ENCODE measurements at regions not wholly inside any gene's neighbourhood (a gene's known extent, or its start where the extent isn't known, plus 50 kb on each side); places are given as distances from the start of the nearest gene placed in this dataset.

DNA sequence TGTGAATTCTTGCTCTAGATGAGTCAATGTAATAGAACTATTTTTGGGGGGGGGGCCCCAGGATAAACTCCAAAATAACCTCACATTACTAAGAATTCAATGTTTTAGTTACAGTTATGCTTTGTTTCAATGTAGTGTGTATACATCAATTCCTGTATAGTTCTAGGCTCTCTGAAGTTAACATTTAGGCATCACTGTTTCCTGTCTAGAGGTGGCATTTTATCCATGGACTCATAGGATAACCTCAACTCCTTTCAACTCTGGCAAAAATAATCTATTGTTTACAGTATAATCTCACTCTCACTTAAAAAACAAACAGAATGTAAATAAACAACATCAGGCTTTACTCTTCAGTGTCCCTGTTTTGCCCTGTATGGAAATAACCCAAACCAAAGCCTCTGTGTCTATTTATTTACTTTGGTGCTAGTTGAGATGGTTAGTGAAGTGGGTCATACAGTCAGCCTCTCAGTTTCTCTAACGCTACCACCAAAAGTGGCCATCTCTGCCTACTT, 79.3 kb upstream of the MMADHC start:
- DNase-seq: no peak

DNA sequence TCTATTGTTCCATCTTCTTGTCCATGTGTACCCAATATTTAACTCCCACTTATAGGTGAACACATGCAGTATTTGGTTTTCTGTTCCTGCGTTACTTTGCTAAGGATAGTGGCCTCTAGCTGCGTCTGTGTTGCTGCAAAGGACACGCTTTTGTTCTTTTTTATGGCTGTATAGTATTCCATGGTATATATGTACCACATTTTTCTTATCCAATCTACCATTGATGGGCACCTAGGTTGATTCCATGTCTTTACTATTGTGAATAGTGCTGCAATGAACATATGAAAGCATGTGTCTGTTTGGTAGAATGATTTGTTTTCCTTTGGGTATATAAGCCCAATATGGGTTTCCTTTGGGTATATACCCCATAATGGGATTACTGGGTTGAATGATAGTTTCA, 77.3 kb upstream of the MMADHC start:
- no peak for DNase-seq

DNA sequence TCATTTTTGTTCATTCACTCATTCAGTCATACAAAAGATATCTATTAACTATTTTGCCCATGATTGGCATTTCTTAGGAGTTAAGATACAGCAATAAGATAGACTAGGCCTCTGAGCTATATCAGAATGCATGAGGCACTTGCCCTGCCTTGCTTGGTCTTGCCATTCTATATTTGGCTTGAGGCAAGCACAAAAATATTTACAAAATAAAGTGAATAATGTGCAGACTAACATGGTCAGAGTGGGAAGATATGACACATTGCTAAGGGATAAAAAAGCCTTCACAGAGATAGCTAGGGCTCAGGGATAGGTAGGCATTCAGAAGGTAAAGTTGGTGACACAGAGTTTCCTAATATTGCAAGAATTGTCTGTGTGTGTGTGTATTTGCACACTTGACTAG, 75.0 kb upstream of the MMADHC start:
- no peak for DNase-seq

DNA sequence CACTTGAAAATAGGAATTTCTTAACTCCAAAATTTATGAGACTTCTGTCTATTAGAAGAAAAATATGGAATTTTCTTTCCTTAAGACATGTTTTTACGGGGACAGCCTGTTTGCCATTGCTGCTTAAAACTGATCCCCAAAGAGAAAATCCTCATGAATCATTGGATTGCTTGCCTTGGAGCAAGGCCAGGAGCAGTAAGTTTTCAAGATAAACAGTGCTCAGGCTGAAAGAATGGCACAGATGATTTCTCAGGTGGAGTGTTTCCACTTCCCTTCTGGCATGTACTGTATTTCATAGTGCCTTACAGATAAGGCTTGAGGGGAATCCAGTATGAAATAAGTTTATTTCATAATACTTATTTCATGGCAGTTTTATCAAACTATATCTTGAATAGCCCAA, 74.3 kb upstream of the MMADHC start:
- no peak for DNase-seq

DNA sequence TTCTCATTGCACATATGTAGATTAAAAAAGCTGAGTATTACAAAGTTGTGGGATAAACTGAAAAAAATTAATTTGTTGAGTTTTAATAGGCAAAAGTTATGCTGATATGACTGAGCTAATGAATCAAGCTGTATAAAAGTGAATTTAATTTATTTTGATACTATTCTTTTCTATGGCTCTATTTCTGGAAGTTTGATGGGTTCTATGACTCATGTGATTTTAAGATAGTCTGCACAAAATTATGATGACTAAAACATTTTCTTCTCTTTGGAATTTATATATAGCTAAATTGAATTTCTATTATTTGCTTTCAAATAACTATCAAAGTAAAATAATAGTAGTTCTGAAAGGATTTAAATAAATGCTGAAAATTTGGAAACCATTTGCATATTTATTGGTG, 71.0 kb upstream of the MMADHC start:
- DNase-seq: no peak

DNA sequence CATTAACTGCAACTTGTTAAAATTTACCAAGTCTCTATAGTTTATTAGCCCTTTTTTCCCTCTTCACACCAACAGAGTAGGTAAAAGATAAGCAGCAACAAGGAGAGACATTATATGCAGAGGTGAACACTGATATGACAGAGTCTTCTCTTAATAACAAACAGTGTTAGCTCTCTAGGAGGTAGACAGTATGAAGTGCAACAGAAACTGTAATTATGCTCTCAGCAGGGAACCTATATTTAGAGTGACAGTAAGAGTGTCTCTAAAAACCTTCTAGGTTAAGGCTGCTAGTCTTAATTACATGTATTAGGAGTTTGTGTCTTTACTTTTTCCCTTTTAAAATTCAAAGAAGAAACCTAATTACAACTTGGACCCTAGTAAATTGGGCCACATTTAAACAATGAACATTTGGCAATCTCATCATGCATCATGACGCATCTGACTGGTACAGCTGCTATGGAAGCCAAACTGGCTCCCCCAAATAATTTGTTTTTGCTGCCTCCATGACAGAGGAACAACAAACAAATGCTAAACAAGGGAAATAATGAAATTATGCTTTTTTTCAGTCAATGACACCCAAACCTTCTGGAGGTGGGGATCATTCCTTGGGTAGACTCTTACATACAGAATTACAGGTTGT, 69.9 kb upstream of the MMADHC start:
- no peak for DNase-seq

DNA sequence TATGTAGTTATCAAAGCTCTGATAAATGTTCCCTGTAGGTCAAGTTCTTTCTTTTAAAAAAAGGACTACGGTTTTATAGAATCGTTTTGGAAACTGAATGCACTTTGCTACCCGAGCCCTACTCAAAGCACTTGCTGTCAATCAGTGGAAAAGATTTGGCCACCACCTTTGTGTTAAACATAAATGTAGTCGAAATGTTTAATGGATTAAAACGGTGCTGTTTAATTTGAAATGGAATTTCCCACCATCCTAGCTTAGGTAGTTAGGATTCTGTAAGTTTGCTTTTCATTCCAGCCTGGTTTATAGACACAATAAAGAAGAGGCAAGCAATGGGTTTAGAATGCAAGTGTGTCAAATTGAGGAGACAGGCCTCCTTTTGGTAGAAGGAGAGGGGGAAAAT, 69.4 kb upstream of the MMADHC start:
- no peak for DNase-seq

DNA sequence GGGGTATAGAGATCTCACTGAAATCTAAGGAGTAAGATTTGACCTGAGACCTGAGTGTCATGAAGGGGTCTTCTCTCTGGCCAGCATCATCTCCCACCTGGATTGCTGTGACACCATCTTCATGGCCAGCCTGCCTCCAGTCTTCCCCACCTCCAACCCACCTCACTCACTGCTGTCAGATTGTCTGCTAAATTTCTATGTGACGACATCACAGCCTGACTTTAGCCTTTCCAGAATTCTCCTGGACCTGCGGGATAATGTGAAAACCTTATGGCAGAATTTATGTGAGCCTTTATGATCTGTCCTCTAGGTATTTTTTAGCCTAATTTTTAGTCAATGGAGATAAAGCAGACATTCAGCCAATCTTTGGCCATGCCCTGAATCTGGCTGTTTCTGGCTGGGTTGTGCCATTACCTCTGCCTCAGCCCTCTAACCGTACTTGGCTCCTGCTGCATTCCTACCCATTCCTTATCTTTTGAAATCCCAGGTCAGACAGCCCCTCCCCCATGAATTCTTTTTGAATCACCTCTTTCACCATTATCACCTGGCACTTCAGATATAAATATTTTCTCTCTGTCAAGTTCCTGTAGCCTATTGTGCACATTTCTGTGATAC, 66.4 kb upstream of the MMADHC start:
- DNase-seq: no peak

DNA sequence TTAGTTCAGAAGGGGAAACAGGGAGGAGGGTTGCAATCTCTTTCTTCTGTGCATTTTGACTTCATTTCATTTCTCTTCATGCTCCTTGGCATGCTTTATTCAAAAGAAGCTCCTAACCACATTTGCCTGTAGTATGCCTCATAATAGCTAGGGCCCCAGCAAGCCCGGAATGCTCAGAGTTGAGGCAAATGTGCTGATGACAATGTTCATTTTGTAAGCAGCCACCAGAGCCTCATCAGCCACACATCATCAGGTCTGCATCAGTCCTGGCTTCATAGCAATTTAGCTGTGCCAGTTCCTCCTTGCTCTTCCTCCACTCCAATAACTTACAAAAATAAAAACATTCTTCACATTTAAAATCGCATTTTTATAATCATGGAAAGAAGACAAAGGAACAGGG, 65.4 kb upstream of the MMADHC start:
- DNase-seq: no peak

DNA sequence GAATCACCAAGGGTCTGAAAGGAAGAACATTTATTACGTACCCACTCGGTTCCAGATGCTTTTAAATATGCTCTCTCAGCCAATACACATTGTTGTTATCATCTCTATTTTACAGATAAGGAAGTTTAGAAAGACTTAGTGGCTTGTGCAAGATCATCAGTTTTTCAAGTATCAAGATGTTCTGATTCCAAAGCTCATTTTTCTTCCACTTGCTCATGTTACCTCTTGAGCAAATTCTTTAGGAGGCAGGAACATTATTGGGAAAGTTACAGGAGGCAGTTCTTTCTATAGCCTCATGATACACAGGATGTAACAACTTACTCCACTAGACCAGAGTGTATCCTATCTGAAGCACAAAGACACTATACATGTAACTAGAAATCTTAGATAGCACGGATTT, 65.0 kb upstream of the MMADHC start:
- DNase-seq: no peak

DNA sequence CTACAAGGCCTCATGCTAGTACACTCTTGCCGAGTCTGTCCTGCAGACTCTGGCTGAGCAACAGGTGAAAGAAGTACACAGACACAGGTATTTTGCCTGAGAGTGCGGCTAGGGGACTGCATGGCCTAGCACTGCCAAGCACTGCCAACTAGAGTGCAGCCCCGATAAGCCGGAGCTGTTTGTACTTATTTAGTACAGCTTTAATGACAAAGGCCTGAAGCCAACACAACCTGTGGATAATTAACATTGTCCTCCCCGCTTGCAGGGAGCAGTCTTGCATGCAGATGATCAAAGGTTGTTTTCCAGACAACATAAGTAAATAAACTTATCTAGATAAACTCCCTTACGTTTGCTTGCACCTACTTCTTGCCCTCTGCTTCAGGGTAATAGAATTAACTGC, 63.7 kb upstream of the MMADHC start:
- no peak for DNase-seq

DNA sequence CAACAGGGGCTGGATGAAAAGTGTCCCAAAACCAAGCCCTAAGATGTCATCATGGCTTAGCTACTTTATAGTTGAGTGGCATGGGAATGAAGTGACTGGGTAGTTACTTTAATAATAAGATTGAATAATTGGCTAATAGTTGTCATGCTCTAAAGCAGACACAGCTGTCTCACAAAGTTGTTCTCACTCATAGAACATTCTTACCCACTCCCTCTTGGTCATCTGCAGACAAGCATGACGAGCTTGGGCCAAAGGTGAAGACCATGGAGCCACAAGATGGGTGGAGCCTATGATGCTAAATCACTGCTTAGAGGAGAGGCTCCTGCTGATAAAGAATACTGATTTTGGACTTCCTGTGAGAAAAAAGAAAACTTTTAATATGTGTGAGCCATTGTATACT, 62.4 kb upstream of the MMADHC start:
- DNase-seq: no peak

DNA sequence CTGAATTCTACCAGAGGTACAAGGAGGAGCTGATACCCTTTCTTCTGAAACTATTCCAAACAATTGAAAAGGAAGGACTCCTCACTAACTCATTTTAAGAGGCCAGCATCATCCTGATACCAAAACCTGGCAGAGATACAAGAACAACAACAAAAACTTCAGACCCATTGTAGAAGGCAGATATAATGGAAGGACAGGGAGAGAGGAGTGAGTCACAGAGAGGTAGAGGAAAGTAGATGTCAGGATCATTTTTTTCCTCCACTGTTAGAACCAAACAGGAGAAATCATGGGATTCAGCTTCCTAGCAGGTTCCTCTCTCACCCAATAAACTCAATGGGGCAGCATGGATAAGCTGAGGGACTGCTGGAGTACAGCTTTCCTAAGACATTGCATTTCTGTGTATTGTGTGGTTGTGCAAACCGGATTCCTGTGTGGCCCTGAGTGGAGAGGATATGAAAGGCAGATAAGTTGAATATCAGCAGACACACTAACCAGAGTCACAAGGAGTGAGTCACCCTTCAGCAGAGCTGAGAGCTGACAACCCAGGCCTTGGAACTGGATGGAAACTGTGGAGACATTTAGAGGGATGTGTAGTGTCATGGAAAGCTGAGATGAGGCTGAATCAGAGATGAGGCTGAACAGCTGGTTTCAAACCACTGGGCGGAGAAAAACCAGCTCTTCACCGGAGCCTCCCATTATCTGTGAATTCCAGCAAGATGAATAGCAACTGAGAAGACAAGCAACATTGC, 60.9 kb upstream of the MMADHC start:
- DNase-seq: no peak

DNA sequence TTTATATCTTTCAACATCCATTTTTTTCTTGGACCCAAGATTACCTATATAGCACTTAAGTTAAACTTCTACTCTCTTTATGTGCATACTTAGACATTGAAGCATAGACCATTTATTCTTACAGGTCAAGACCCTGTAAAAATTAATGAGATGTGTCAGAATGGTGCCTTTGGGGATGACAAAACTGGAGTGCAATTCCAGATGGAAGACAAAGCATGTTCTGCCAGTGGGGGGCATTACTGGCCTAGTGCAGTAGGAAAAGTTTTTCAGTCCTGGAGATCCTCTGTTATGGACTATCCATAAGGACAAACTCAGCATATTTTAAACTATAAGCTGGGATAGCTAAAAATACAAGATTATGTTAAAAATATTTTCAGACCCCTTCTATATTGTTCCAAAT, 57.8 kb upstream of the MMADHC start:
- no peak for DNase-seq
